OCI-M1 (cell line): ENCODE measurements at regions not wholly inside any gene's neighbourhood (a gene's known extent, or its start where the extent isn't known, plus 50 kb on each side); places are given as distances from the start of the nearest gene placed in this dataset.
A peak's percentile ranks its signal among the peaks of the same experiment; 100 is the strongest.

Experiments
- DNase-seq: peaks from one replicate; lab custom pipeline; 2025; lab: John Stamatoyannopoulos, UW

GRCh38 chr18:25962919-25963318 lies 127.5 kb downstream of the SS18 start:
- DNase-seq = no peak

GRCh38 chr18:25962176-25962575 lies 128.2 kb downstream of the SS18 start:
- no peak for DNase-seq

DNA sequence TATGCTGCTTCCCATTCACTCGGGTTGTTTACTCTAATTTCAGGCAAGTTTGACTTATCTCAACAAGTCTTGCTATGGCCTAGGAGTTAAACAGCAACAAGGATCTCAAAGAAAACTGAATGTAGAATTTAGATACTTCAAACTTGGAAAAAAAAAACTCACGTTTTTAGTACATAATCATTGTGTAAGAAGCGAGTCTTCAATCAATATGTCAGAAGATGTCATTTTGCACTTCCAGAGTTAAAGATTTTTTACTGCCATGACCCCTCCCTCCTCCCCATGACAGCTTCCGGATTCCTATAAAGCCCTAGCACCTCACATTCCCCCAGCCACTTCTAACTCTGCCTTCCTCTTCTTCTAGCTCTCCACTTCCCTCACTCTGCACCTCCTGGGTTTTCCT lies 133.4 kb downstream of the SS18 start:
- DNase-seq = no peak

- no peak for DNase-seq
Observed at GRCh38 chr18:25953111-25953510, 137.3 kb downstream of the SS18 start.

GRCh38 chr18:25950321-25950720 lies 140.1 kb downstream of the SS18 start:
- no peak for DNase-seq

- no peak for DNase-seq
Observed at GRCh38 chr18:25946540-25946939, 143.9 kb downstream of the SS18 start.

DNA sequence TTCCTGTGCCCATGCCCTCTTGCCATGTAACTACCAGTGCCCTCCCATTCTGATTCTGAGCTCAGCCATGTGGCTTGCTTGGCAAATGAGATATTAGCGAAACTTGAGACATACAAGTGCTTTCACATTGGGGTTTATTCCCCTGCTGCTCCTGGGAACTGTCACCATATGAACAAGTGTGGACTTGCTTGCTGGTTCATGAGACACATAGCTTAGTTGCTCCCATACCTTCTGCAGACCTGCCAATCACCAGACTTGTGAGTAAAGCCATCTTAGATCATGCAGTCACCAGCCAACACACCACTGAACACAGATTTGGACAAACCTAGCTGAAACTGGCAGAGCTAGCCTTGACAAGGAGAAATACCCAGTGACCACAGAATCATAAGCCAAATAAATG lies 155.1 kb downstream of the SS18 start:
- no peak for DNase-seq

DNA sequence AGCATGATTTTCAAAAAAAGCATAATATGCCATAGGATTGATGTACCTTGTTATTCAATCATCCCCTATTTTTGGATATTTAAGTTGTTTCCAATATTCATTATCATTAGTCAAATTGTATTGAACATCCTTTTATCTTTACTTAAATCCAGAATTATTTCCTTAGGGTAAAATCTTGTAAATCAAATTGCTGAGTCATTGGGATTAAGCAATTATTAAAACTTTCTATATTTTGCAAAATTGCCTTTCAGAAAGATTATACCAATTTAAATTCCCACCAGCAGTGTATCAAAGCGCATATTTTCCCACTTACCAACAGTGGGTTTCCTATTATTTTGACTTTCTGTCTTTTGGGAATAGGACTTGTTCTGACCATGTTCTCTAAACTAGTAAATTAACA lies 159.3 kb downstream of the SS18 start:
- no peak for DNase-seq

- DNase-seq = no peak
Observed at GRCh38 chr18:25929787-25930186, 160.6 kb downstream of the SS18 start.

GRCh38 chr18:25927830-25928229 lies 162.6 kb downstream of the SS18 start:
- DNase-seq = no peak

DNA sequence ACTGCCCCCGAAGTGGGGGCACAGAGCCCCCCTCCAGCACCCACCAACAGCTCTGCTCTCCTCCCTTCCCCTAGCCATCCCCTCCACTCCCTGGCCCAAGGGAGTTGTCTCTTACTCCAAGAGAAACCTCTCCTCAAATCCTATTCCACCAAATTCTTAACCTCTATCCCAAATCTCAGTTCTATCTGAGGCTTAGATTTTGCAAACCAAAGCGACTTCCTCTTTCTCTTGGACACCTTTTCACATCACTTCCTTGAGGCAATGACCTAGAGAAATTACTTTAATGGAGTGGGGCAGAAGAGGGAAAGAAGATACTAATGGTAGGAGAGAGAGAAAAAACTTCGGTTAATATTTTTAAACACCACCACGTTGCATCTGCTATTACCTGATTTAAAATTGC lies 167.2 kb downstream of the SS18 start:
- no peak for DNase-seq

GRCh38 chr18:25921677-25922421 lies 168.6 kb downstream of the SS18 start:
- DNase-seq = peak; percentile 96

GRCh38 chr18:25915907-25916306 lies 174.5 kb downstream of the SS18 start:
- DNase-seq = peak; percentile 38

GRCh38 chr18:25898965-25899364 lies 191.4 kb downstream of the SS18 start:
- no peak for DNase-seq

- no peak for DNase-seq
Observed at GRCh38 chr18:25896956-25897355, 193.5 kb downstream of the SS18 start.

DNA sequence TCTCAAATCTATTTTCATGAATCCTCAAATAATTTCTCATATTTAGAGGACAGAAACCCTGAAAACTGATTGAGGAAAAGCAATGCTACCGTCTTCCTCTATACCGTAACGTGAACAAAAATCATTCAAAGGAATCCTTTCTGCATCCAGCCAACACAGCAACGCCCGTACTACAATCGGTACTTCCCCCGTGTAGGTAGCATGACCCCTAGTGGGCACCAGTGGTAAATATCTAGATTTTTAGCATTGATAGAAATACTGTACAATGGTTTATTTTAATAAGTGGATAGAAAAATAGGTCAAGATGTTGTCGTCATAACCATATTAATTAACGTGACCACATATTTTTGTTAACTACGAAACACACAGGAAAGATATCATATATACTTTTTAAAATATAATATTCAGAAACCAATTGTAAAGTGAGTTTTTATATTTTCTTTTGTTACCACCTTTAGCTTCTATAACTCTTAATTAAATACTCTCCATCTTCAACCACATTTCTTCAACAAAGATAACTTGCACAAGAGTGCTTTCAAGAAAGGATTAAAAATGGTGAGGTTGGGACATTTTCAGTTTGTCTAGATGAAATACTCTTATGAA lies 194.1 kb downstream of the SS18 start:
- peak; percentile 85 for DNase-seq

- no peak for DNase-seq
Observed at GRCh38 chr18:25895518-25895917, 194.9 kb downstream of the SS18 start.

- no peak for DNase-seq
Observed at GRCh38 chr18:25886283-25886682, 204.1 kb downstream of the SS18 start.

- DNase-seq = no peak
Observed at GRCh38 chr18:25883091-25883490, 207.3 kb downstream of the SS18 start.

- DNase-seq = no peak
Observed at GRCh38 chr18:25881149-25881548, 209.3 kb downstream of the SS18 start.

DNA sequence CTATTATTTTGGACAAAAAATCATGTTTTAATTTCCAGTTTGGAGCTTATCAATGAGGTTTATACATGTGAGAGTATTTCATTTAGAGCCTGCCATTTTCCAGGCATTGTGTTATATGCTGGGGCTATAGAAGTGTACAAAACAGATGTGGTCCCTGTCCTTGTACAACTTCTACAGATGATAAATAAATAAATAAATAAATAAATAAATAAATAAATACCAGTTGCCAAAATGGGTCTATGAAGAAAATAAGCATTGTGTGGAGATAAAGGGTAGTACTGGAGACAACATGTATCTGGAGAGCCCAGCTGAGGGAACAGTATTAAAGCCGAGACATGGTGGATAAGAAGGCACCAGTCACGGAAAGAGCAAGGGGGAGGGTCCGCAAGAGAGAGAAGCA lies 210.0 kb downstream of the SS18 start:
- DNase-seq = no peak

- no peak for DNase-seq
Observed at GRCh38 chr18:25876330-25876948, 214.0 kb downstream of the SS18 start.

DNA sequence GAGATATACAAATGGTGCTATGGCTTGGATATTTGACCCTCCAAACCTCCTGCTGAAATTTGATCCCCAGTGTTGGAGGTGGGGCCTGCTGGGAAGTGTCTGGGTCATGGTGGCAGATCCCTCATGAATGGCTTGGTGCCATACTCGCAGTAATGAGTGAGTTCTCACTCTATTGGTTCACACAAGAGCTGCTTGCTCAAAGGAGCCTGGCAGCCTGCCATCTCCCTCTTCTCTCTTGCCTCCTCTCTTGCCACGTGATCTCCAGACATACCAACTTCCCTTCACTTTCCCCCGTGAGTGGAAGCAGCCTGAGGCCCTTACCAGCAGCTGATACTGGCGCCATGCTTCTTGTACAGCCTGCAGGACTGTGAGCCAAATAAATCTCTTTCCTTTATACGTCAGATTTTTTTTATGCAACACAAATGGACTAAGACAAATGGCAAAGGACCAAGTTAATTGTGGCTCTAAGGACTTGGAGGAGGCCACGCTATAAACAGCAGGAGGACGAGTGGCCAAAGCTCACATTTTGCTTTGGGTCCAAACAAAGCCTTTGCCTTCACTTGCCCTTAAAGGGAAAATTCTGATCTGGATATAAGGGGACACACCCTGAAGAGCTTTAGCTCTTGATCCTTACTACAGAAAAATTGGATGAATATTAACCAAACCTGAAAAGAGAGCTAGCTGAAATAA lies 214.7 kb downstream of the SS18 start:
- DNase-seq = peak; percentile 59
